GM12878 (cell line): ENCODE measurements at regions not wholly inside any gene's neighbourhood (a gene's known extent, or its start where the extent isn't known, plus 50 kb on each side); places are given as distances from the start of the nearest gene placed in this dataset.

Experiments
- ATAC-seq: fragments of 200-7000 bp; cut with Tn5 transposase; 3 replicates; pipeline ENCODE4 v1.9.1; 2020; ENCODE audit warnings: mild to moderate bottlenecking, moderate library complexity
- BruUV-seq: library from RNA; stranded (reverse); fragments of 400-500 nt; replicated peaks from 2 replicates; lab custom pipeline; 2021; lab: Mats Ljungman, UMichigan
- CTCF ChIA-PET: fragments of 300-600 bp; sonication (Branson Sonifier 250); formaldehyde crosslinking; extraction: SDS; loops from one replicate; lab custom pipeline; 2021; ENCODE audit warnings: inconsistent platforms; lab: Yijun Ruan, JAX
- POLR2A ChIA-PET: fragments of 350-600 bp; formaldehyde crosslinking; extraction: SDS; loops from one replicate; lab custom pipeline; 2021; ENCODE audit warnings: inconsistent platforms; lab: Charles Lee
- RAD21 ChIA-PET: fragments of 300-600 bp; sonication (Branson Sonifier 250); formaldehyde crosslinking; loops from one replicate; lab custom pipeline; 2023; ENCODE audit warnings: antibody characterized with exemption; ENCODE audit not compliant: unreplicated experiment; lab: Charles Lee
- SMC1A ChIA-PET: fragments of 300-600 bp; sonication (Branson Sonifier 250); formaldehyde crosslinking; loops from one replicate; lab custom pipeline; 2023; ENCODE audit not compliant: unreplicated experiment, uncharacterized antibody; lab: Charles Lee
- DNase-seq: peaks from one replicate; pipeline ENCODE4 v3.0.0-alpha.2; 2011; ENCODE audit warnings: low read depth, low spot score
- FAIRE-seq: peaks from 3 replicates; lab custom pipeline; 2011; peaks lifted over from hg19 to GRCh38; lab: Jason Lieb, UNC
- H2AFZ ChIP-seq: 2 replicates; pipeline ENCODE4 v1.6.0; 2011; ENCODE audit warnings: low read depth, low read length, control low read depth; ENCODE audit not compliant: control insufficient read depth
- H3K27ac ChIP-seq: 2 replicates; pipeline ENCODE4 v1.5.1; 2011; ENCODE audit warnings: control low read depth; ENCODE audit not compliant: control insufficient read depth, insufficient read depth
- H3K27me3 ChIP-seq, 2 experiments: replicated peaks in 1 of 2; 2 replicates each; pipeline versions ENCODE4 v1.6.0 to v1.6.1; 2011; ENCODE audit warnings: low read length in 1 of 2; ENCODE audit not compliant: control insufficient read depth in 2 of 2, insufficient read depth in 2 of 2
- H3K36me3 ChIP-seq, 2 experiments: 2 replicates each; pipeline ENCODE4 v1.5.1; 2011; ENCODE audit warnings: low read length in 1 of 2; ENCODE audit not compliant: control insufficient read depth in 2 of 2, insufficient read depth in 2 of 2
- H3K4me1 ChIP-seq: 2 replicates; pipeline ENCODE4 v1.6.1; 2011; ENCODE audit warnings: mild to moderate bottlenecking, low read length, moderate library complexity, mixed read lengths; ENCODE audit not compliant: control insufficient read depth, insufficient read depth
- H3K4me2 ChIP-seq: 2 replicates; pipeline ENCODE4 v1.6.0; 2011; ENCODE audit warnings: control low read depth; ENCODE audit not compliant: control insufficient read depth, insufficient read depth
- H3K4me3 ChIP-seq: fragments of 200-600 bp; sonication (generic); 2 replicates; pipeline ENCODE4 v1.5.1; 2016
- H3K79me2 ChIP-seq: 2 replicates; pipeline ENCODE4 v1.6.0; 2011; ENCODE audit warnings: low read length; ENCODE audit not compliant: control insufficient read depth, insufficient read depth
- H3K9ac ChIP-seq: 2 replicates; pipeline ENCODE4 v1.8.0; 2011; ENCODE audit warnings: low read length, control low read depth, mixed read lengths; ENCODE audit not compliant: control insufficient read depth, insufficient read depth
- H3K9me3 ChIP-seq: replicated peaks from 3 replicates; pipeline ENCODE4 v1.5.1; 2011; ENCODE audit warnings: mild to moderate bottlenecking, low read length; ENCODE audit not compliant: control insufficient read depth, insufficient read depth
- H4K20me1 ChIP-seq: 2 replicates; pipeline ENCODE4 v1.6.0; 2011; ENCODE audit not compliant: control insufficient read depth, insufficient read depth
- CBX3 ChIP-seq: fragments of 200-600 bp; sonication (generic); IDR thresholded peaks from 2 replicates; pipeline ENCODE4 v1.6.1; 2016; ENCODE audit warnings: low read depth, borderline replicate concordance
- DPF2 ChIP-seq: fragments of 450-650 bp; IDR thresholded peaks from 2 replicates; pipeline ENCODE4 v1.6.1; 2017; ENCODE audit warnings: mild to moderate bottlenecking
- IRF4 ChIP-seq: IDR thresholded peaks from 2 replicates; pipeline ENCODE4 v1.6.1; 2011; ENCODE audit warnings: low read depth, low read length
- MLLT1 ChIP-seq: fragments of 450-650 bp; IDR thresholded peaks from 2 replicates; pipeline ENCODE4 v1.6.1; 2016; ENCODE audit warnings: mild to moderate bottlenecking
- MTA2 ChIP-seq: fragments of 450-650 bp; IDR thresholded peaks from 2 replicates; pipeline ENCODE4 v1.6.1; 2016; ENCODE audit warnings: low read depth, mild to moderate bottlenecking, moderate library complexity
- MXI1 ChIP-seq: fragments of 150-350 bp; IDR thresholded peaks from 2 replicates; pipeline ENCODE4 v1.6.1; 2011; ENCODE audit warnings: low read depth, mild to moderate bottlenecking, inconsistent platforms, low read length, improper control_type of control experiment
- PAX8 ChIP-seq: fragments of 450-650 bp; IDR thresholded peaks from 2 replicates; pipeline ENCODE4 v1.6.1; 2017; ENCODE audit warnings: mild to moderate bottlenecking, moderate library complexity
- POLR2AphosphoS2 ChIP-seq: IDR thresholded peaks from 2 replicates; pipeline ENCODE4 v1.6.1; 2011; ENCODE audit warnings: low read depth, mild to moderate bottlenecking, low read length, improper control_type of control experiment, moderate library complexity
- RBBP5 ChIP-seq: fragments of 200-600 bp; sonication (generic); conservative IDR thresholded peaks from 2 replicates; pipeline ENCODE4 v1.6.1; 2016
- WGBS: methylation state at CpG from one replicate; pipeline ENCODE4 v1.1.6; 2016; ENCODE audit warnings: low lambda C conversion rate; ENCODE audit not compliant: insufficient replicate concordance, insufficient coverage; ENCODE audit errors: missing lambda C conversion rate; 5-methylcytosine and 5-hydroxymethylcytosine counted together
- in situ Hi-C: fragments of 300-500 bp; cut with MboI; formaldehyde crosslinking; loops from 9 replicates; pipeline ENCODE4 v1.14.3; 2018; ENCODE audit warnings: mixed read lengths
- intact Hi-C: fragments of 100-400 bp; cut with micrococcal nuclease; formaldehyde crosslinking; loops from one replicate; pipeline ENCODE4 v1.14.2; 2022; ENCODE audit not compliant: unreplicated experiment
- TF ChIP-seq, protein P1 (sequence below): fragments of 450-650 bp; IDR thresholded peaks from 2 replicates; pipeline ENCODE4 v1.6.1; 2018; ENCODE audit warnings: mild to moderate bottlenecking, low read depth, moderate library complexity; ENCODE audit not compliant: partially characterized antibody
- TF ChIP-seq, protein P2 (sequence below): IDR thresholded peaks from 2 replicates; pipeline ENCODE4 v1.6.1; 2011; ENCODE audit warnings: borderline replicate concordance, low read depth, mild to moderate bottlenecking, moderate library complexity, low read length; ENCODE audit not compliant: insufficient read depth, poor library complexity, severe bottlenecking
- TF ChIP-seq, protein P3 (sequence below): fragments of 450-650 bp; IDR thresholded peaks from 2 replicates; pipeline ENCODE4 v1.6.1; 2016; ENCODE audit warnings: mild to moderate bottlenecking, moderate library complexity, borderline replicate concordance
- TF ChIP-seq, protein P4 (sequence below): IDR thresholded peaks from 2 replicates; pipeline ENCODE4 v1.6.1; 2011; ENCODE audit warnings: low read depth, low read length, improper control_type of control experiment, borderline replicate concordance

DNA sequence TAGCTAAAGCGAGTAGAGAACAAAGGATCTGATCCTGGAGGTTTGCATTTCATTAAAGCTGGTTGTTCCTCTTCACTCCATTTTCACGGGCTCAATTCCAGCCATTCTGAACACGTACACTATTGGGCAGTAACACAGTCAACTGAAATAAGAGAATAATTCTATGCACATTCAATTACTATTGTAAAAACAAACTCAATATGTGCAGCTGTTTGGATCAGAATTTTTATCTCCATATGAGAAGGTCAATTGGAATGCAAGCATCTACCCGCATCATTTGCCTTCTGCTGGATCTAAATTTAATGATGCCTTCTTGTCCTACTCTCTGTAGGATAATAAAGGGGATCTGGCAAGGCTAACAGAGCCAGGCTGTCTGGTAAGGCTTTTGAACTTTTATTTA, 562.8 kb upstream of the CCDC179 start (continued):
- TF ChIP-seq MLLT1 (no peak), IRF4 (no peak)
- TF ChIP-seq, protein P1, sequence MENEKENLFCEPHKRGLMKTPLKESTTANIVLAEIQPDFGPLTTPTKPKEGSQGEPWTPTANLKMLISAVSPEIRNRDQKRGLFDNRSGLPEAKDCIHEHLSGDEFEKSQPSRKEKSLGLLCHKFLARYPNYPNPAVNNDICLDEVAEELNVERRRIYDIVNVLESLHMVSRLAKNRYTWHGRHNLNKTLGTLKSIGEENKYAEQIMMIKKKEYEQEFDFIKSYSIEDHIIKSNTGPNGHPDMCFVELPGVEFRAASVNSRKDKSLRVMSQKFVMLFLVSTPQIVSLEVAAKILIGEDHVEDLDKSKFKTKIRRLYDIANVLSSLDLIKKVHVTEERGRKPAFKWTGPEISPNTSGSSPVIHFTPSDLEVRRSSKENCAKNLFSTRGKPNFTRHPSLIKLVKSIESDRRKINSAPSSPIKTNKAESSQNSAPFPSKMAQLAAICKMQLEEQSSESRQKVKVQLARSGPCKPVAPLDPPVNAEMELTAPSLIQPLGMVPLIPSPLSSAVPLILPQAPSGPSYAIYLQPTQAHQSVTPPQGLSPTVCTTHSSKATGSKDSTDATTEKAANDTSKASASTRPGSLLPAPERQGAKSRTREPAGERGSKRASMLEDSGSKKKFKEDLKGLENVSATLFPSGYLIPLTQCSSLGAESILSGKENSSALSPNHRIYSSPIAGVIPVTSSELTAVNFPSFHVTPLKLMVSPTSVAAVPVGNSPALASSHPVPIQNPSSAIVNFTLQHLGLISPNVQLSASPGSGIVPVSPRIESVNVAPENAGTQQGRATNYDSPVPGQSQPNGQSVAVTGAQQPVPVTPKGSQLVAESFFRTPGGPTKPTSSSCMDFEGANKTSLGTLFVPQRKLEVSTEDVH = no peak

DNA sequence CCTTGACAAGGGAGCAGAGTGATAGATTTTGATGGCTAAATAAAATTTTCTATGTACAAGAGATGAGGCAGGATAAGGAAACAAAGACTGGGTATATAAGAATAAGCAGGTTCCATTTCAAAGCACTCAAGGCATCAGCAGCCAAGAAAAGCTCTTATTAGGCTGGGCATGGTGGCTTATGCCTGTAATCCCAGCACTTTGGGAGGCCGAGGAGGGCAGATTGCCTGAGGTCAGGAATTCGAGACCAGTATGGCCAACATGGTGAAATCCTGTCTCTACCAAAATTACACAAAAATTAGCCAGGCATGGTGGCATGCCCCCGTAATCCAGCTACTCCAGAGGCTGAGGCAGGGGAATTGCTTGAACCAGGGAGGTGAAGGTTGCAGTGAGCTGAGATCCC, 563.4 kb upstream of the CCDC179 start:
- ATAC-seq = no peak
- no peaks in the 10 kb centered on the region for H3K4me1 ChIP-seq
- BruUV-seq = no TSS peak
- CTCF ChIA-PET = no interaction called here
- no peaks in the 10 kb centered on the region for H3K9me3 ChIP-seq
- H4K20me1 ChIP-seq = no peaks in the 10 kb centered on the region
- POLR2A ChIA-PET = no interaction called here
- RAD21 ChIA-PET = no interaction called here
- SMC1A ChIA-PET = no interaction called here
- DNase-seq = no peak
- H3K79me2 ChIP-seq = no peaks in the 10 kb centered on the region
- FAIRE-seq = no peak
- intact Hi-C loops (no loop called here), in situ Hi-C loops (no loop called here)
- no peak overlapping the region for H3K4me2 ChIP-seq
- H3K27ac ChIP-seq = no peak overlapping the region
- H3K4me3 ChIP-seq = no peak overlapping the region
- no peaks in the 10 kb centered on the region for H3K27me3 ChIP-seq
- no peak overlapping the region for H2AFZ ChIP-seq
- H3K36me3 ChIP-seq = no peaks in the 10 kb centered on the region
- H3K9ac ChIP-seq = no peak overlapping the region
- WGBS = 0% methylated on average over 3 of the region's 3 CpGs
- no peak for TF ChIP-seq CBX3
- TF ChIP-seq, protein P2, sequence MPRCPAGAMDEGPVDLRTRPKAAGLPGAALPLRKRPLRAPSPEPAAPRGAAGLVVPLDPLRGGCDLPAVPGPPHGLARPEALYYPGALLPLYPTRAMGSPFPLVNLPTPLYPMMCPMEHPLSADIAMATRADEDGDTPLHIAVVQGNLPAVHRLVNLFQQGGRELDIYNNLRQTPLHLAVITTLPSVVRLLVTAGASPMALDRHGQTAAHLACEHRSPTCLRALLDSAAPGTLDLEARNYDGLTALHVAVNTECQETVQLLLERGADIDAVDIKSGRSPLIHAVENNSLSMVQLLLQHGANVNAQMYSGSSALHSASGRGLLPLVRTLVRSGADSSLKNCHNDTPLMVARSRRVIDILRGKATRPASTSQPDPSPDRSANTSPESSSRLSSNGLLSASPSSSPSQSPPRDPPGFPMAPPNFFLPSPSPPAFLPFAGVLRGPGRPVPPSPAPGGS = no peak
- TF ChIP-seq POLR2AphosphoS2 = no peak
- TF ChIP-seq MTA2 = no peak
- TF ChIP-seq MXI1 = no peak
- TF ChIP-seq PAX8 = no peak
- TF ChIP-seq, protein P3, sequence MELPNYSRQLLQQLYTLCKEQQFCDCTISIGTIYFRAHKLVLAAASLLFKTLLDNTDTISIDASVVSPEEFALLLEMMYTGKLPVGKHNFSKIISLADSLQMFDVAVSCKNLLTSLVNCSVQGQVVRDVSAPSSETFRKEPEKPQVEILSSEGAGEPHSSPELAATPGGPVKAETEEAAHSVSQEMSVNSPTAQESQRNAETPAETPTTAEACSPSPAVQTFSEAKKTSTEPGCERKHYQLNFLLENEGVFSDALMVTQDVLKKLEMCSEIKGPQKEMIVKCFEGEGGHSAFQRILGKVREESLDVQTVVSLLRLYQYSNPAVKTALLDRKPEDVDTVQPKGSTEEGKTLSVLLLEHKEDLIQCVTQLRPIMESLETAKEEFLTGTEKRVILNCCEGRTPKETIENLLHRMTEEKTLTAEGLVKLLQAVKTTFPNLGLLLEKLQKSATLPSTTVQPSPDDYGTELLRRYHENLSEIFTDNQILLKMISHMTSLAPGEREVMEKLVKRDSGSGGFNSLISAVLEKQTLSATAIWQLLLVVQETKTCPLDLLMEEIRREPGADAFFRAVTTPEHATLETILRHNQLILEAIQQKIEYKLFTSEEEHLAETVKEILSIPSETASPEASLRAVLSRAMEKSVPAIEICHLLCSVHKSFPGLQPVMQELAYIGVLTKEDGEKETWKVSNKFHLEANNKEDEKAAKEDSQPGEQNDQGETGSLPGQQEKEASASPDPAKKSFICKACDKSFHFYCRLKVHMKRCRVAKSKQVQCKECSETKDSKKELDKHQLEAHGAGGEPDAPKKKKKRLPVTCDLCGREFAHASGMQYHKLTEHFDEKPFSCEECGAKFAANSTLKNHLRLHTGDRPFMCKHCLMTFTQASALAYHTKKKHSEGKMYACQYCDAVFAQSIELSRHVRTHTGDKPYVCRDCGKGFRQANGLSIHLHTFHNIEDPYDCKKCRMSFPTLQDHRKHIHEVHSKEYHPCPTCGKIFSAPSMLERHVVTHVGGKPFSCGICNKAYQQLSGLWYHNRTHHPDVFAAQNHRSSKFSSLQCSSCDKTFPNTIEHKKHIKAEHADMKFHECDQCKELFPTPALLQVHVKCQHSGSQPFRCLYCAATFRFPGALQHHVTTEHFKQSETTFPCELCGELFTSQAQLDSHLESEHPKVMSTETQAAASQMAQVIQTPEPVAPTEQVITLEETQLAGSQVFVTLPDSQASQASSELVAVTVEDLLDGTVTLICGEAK = no peak
- TF ChIP-seq, protein P4, sequence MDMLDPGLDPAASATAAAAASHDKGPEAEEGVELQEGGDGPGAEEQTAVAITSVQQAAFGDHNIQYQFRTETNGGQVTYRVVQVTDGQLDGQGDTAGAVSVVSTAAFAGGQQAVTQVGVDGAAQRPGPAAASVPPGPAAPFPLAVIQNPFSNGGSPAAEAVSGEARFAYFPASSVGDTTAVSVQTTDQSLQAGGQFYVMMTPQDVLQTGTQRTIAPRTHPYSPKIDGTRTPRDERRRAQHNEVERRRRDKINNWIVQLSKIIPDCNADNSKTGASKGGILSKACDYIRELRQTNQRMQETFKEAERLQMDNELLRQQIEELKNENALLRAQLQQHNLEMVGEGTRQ = no peak
- TF ChIP-seq DPF2 = no peak
- TF ChIP-seq RBBP5 = no peak
